ENCODE measurements at regions not wholly inside any gene's neighbourhood (a gene's known extent, or its start where the extent isn't known, plus 50 kb on each side); places are given as distances from the start of the nearest gene placed in this dataset.

GRCh38 chr5:168073311-168073710 lies 218.1 kb upstream of the WWC1 start:
- no peak for TF ChIP-seq CTCF (IDR thresholded peaks at IDR 0.05)
- TF ChIP-seq EZH2 (IDR thresholded peaks at IDR 0.05; ENCODE audit: borderline replicate concordance, insufficient read depth, low read depth, low read length, poor library complexity, severe bottlenecking), result no peak
